HT-29 (cell line): ENCODE measurements at regions not wholly inside any gene's neighbourhood (a gene's known extent, or its start where the extent isn't known, plus 50 kb on each side); places are given as distances from the start of the nearest gene placed in this dataset.
"Not testable (repeated sequence)": the region's sequence is repeated elsewhere in the genome, so short reads cannot be mapped to it uniquely, and the experiment has no call there.

Source experiments
- DNase-seq: peaks from one replicate; pipeline ENCODE4 v3.0.0-alpha.2; 2015; ENCODE audit warnings: low spot score

DNA sequence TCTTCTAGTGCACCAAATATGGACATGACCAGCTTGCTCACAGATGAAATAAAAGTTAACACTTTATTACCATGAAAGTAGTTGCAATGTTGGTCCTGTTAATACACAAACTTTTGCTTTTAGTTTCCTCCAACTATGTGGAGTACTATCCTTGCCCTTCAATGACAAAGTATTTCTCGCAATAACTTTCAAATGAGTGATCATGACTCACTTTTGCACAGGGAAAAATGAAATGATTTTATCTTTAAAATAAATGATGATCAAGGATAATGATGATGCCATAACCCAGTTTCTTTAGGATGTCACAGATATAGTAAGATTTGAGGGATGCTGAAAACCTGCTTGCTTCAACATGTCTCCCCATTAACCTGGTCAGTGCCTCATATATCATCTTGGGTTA lies 254.0 kb upstream of the KITLG start:
- no peak for DNase-seq

DNA sequence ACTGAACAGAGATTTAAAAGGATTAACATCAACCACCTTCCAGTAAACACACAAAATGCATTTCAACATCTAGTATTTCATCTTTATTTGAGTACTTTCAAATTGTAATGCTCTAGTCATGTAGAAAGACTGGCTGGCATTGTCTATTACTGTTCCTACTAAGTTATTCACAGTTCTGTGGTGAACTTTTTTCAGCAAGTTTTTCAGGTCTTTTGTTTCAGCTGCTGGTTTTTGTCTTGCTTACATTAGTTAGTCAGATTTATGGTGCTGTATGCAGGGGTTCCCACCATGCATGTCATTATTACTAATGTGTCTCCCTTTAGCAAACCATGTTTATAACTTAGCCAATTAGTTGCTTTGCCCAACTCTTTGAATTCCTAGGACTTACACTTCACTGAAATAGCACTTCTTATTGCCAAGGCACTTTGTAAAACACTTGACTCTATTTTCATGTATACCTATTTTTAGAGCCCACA lies 253.4 kb upstream of the KITLG start:
- DNase-seq = no peak

DNA sequence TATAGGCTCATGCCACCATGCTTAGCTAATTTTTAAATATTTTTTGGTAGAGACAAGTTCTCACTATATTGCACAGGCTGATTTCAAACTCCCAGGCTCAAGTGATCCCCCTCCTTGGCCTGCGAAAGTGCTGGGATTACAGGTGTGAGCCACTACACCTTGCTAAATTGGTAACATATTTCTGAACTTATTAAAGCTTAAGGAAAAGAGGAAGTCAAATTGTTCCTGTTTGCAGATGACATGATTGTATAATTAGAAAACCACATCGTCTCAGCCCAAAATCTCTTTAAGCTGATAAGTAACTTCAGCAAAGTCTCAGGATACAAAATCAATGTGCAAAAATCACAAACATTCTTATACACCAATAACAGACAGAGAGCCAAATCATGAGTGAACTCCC lies 248.3 kb upstream of the KITLG start:
- not testable (repeated sequence) for DNase-seq

DNA sequence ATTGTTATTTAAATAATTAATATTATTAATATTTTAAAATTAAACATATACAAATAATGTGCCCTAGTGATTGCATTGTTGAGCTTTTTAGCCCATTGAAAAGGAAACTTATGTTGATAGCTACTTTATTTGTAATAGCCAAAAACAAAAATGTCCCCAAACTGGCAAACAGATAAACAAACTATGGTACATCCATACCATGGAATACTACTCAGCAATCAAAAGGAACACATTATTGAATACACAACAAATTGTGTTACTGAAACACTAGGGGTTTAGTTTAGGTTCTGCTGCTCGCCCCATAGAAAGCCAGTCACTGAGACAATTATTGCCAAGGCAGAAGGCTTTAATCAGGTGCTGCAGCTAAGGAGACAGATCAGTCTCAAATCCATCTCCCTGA lies 239.7 kb upstream of the KITLG start:
- DNase-seq = no peak

DNA sequence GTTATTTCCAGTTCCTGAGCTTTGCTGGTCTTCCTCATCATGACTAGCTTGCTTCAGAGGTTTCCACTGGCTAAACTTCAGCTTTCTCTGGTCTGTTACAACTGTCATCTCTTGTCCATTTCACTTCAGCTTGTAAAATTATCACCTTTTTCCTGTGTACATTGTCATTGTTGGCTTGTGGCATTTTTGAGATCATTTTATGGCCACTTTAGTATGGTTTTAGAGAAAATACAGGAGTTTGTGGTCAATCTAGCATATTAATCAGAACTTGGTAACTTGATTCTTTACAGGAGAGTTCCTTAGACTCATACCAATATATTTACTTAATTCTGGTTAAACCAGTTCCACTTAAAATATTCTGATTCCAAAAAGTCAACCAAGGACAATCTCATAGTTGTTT lies 235.9 kb upstream of the KITLG start:
- peak; percentile 50 for DNase-seq

DNA sequence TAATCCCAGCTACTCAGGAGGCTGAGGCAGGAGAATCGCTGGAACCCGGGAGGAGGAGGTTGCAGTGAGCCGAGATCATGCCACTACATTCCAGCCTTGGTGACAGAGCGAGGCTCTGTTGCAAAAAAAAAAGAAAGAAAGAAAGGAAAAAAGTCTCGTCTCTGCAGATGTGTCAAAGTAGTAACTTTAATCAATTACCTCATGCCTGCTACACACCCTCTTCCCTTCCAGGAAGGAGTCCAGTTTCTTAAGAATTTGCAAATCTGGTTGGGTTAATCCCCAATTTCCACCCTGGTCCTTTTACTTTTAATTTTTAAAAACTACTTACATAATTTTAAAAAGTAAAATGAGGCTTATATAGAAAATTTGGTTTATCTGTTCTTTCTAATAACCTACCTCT lies 234.5 kb upstream of the KITLG start:
- DNase-seq = no peak

DNA sequence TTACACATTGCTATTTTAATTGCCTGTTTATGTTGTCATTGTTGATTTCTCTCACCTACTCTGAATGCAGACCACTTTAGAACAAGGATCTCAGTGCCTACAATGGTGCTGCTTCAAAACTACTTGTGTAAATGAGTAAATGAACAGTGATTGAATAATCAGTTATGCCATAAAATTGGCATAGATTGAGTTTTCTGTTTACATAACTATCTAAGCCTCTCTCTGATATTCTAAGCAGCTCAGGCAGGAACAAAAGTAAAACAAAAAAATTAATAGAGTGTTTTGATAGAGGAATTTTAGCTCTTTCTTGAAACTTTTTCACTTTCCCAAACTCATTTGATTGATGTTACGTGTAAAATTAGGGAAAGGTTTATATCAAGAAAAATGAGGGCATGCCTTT lies 232.3 kb upstream of the KITLG start:
- DNase-seq = no peak

DNA sequence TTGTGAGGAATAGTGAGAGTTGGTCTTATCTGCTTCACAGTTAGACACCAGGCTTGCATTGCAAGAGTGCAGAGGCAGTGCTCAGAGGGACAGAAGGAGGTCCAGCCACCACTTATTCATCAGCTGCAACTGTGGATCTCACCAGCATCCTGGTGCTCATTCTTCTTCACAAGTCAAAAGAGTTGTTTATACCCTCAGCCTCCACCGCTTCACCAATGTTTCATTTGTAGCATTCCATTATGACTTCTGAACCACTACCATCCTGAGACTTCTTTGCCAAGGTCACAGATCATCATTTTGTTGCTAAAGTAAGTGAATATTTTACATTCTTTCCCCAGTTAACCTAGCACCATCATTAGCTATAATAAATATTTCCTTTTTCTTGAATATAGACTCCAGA lies 230.5 kb upstream of the KITLG start:
- no peak for DNase-seq

DNA sequence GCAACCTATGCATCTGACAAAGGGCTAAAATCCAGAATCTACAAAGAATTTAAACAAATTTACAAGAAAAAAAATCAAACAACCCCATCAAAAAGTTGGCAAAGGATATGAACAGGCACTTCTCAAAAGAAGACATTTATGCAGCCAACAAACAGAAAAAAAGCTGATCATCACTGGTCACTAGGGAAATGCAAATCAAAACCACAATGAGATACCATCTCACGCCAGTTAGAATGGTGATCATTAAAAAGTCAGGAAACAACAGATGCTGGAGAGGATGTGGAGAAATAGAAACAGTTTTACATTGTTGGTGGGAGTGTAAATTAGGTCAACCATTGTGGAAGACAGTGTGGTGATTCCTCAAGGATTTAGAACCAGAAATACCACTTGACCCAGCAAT lies 229.6 kb upstream of the KITLG start:
- not testable (repeated sequence) for DNase-seq

DNA sequence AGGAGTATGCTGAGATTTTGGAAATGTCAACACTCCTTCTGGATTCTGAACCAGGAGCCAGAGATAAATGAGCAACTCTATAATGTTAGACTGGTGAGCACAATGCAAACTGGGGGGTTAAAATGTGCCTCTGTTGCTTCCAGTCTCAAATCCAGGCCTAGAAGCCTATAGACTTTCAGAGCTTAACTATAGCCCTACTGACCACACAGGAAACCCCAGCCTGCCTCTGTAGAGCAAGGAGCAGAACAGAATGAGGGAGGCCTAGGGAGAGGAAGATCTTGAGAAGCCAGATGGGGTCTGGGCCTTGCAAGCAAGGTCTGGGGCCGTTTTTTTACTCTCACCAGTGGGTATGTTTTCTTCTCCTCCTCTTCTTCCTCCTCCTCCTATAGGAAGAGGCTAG lies 225.4 kb upstream of the KITLG start:
- no peak for DNase-seq

DNA sequence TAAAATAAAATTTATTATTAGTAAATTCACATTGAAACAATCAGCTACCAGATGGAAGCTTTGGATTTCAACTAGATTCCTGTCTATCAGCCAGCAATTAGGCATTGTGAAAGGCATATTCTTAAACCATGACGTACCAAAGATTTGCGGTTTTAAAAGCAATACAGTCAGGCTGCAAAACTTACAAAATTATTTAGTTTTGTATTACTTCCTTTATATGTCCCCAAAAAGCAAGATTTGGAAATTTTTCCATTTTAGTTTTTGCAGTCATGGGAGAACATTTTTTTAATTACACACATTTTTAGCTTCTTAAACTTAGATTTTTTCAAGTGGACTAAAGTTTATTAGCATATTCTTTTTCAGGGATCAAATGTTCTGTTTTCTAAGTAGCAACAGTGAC lies 225.0 kb upstream of the KITLG start:
- DNase-seq = no peak

DNA sequence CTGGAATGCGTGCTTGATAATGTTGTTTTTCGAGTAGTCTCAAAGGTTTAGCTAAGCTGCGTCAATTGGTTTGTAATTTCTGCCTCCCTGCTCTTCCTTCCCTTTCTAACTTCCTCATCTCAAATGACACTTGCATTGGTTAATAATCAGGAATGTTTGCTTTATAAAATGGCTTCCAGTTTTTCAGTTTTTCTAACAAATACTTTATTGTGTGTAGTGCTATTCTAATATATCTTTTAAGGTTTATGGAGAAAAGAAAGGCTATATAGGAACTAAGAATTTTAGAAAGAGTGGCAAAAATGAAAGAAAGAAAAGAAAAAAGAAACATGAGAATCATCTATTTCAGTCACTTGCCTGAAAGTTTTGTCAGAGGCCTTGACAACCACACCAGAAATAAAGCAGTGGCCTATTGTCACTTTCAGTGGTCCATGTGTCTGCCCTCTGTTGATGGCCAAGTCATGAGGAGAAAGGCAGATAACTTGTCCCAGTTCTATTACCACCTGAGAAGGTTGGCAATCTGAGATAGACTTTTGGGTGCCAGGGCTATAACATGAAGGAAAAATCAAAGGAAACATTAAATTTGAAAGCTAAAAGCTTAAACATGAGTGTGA lies 221.9 kb upstream of the KITLG start:
- DNase-seq = no peak

DNA sequence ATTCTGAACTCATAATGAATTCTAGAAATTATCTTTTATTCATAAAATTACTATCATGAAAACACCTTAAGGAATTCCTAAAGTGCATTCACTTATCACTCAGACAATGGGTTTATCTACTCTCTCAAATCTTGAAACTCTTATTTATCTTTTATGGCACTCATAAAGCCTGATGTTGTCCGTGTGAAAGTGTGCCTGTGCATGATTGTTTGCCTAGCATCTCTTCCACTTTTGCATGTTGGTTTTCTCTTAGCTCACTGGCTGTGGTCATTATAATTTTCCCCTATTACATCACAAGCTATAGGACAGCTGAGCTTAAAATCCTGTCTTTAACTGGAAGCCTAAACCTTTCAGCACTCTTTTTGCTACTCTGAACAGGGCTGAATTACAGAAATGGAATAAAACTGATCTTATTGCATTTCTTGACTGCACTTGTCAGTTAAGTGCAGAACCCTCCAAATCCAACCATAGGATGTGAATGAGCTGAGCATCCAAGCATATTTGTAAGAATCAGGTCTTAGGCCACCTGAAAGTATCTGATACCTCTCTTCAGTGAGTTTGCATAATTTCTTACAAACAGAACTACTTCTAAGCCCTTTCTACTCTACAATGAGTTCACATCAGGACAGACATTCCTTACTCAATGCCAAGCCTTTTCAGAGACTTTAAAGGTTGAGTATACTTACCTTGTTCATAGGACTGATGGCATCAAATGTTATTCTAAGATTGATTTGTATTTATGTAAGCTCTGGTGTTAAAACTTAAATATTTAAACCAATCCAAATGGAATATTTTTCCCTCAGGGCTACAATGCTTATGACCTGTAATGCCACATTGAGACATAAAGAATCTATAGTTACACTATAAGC lies 221.2 kb upstream of the KITLG start:
- DNase-seq = no peak

DNA sequence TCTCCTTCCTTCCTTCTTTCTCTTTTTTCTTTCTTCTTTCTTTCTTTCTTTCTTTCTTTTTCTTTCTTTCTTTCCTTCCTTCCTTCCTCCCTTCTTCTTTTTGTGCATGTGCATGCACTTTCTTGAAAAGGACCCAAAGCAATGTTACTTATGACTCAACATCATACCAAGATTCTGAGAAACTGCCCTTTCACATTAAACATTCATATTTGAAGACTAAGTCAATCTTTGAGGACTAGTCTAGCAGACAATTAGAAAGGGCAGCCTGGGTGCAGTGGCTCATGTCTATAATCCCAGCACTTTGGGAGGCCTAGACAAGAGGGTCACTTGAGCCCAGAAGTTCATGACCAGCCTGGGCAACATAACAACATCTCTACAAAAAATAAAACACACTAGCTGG lies 212.8 kb upstream of the KITLG start:
- no peak for DNase-seq

DNA sequence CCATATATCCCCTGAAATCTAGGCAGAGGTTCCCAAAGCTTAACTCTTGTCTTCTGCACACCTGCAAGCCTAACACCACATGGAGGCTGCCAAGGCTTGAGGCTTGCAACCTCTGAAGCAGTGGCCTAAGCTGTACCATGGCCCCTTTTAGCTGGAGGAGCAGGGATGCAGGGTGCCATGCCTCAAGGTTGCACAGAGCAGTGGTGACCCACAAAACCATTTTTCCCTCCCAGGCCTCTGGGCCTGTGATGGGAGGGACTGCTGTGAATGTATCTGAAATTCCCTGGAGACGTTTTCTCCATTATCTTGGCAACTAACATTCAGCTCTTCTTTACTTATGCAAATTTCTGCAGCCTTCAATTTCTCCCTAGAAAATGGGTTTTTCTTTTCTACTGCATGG lies 210.0 kb upstream of the KITLG start:
- DNase-seq = no peak

DNA sequence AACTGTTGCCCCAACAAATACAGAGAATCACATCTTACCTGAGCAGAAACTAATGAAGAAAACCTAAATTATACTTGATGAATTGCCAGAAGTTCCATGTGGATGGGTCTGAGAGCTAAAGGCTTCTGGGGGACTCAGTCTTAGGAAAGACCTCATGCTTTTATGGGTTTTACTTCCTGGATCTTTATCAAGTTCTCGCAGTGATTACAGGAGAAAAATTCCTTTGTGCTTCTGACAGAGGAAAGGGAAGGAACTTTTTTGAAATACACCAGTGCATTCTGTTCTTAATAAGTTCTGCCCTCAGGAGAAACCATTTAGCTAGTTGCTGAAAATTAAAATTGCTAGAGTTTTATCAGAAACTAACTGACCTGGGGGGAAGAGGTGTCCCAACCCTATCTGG lies 203.9 kb upstream of the KITLG start:
- peak; percentile 36 for DNase-seq

DNA sequence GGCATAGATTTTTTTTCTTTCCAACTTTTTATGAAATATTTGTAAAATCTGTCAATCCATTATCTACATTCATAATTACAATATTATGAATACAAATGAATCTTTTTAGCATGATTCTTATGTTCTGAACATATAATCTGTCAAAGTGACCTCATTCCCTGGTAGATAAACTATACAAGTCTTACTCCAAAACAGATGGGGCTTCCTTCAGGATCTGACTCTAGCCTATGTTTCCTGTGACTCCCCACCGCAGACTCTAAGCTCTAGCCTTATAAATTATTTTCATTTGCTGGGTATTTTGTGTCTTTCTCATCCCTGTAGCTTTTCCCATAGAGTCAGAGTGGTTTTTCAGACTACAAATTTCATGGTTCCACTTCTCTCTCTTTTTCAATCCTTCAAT lies 202.1 kb upstream of the KITLG start:
- DNase-seq = no peak

DNA sequence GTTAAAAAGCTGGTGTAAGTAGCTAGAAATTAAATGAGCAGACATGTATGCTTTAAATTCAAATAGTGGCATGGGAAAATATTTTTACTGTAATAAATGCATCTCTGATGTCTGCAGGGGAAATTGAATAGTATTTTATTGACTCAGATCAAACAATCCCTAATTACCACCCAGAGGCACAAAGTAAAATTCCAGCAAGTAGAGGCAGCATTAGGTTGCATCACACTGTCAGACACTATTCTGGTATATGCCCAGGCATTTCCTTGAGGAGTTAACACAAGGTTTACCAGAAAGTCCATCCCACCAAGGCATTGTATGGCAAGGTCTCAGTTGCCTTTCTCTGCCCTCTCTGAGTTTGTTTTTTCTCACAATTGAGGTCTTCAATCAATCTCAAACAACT lies 201.6 kb upstream of the KITLG start:
- DNase-seq = no peak

DNA sequence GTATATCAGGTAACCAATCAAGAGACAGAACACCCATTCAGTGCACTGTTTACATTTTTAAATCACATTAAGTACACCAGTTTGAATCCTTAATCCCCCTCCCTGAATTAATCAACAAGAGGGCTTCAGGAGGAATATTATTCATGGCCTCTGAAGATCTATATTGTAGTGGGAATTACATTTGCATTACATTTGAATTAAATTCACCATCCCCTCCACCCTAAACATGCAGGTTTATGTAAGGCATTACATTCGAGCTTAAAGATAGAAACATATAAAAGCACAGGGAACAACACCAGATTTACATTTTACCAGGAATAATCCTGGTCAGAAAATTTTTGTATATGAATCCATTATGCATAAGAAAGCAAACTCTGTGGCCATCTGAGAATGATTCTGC lies 197.8 kb upstream of the KITLG start:
- no peak for DNase-seq

DNA sequence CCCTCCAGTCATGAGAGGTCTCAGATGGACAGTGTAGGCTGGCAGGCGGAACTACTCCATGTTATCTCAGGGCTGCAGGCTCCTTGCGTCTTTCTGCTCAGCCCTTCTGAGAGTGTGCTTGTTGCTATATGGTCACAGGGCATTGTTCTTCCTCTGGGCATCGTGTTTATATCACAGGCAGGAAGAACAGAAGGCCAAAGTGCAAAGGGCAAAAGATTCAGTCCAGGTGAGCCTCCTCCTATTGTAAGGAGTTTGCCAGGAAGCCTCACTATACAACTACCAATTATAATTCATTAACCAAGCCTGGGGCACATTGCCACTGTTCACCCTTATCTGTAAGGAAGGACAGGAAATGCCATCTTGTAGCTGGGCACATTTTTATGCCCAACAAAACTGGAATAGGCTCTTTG lies 195.5 kb upstream of the KITLG start:
- peak; percentile 51 for DNase-seq

DNA sequence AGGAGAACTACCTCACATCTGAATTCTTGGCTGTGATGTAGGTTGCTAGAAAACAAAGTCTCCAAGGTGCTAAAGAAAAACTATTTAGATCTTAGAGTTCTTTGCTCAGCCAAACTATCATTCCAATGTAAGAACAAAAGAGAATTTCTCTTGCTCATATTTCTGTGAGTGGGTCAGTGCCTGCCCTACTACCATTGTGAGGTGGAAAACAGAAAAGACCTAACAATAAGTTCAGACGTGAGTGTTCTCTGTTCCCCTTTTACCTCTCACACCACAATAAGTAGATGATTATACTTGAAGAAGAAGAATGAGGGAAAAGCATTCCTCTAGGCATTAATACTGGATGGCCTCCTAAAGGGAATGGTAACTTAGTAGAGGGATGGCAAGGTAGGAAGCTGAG lies 187.4 kb upstream of the KITLG start:
- no peak for DNase-seq

DNA sequence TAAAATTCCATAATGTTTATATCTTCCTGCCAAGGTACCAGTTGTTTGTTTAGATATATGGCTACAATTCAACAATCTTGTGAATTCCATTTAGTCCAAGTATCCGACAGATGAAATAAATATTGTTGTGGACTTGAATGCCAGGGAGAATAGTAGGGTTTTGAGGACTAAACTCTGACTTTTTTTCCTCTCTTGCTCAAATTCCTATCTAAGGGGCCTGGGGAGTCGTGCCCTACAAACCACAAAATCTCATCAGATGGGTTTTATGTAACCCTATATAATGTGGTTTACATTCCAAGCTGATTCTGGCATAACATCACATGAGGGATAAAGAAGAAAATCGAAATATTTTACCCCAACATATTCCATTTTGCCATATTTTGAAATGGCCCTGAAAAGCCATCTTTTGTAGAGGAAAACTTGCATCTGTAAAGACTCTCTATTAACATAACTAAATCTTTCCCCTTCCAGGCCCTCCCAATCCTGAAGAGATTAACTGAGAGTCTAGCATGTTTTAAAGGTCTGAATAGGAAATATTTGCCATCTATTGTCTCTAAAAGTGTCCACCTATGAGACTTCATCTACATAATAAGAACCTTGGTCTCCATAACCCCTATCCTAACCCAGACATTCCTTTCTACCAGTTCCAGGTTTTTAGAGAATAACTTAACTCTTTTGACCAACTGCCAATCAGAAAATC lies 184.7 kb upstream of the KITLG start:
- no peak for DNase-seq
